Uterus (tissue), 2 donors: ENCODE measurements at regions not wholly inside any gene's neighbourhood (a gene's known extent, or its start where the extent isn't known, plus 50 kb on each side); places are given as distances from the start of the nearest gene placed in this dataset.

Source experiments
- CTCF ChIP-seq, 4 experiments: fragments of 200-600 bp in 2 of 4; fragments of 450-650 bp in 2 of 4; sonication (generic) in 2 of 4; IDR thresholded peaks; one replicate each; pipeline ENCODE4 v1.5.1; 2016 to 2019; ENCODE audit warnings: antibody characterized with exemption in 4 of 4, mild to moderate bottlenecking in 2 of 4, moderate library complexity in 1 of 4
- POLR2A ChIP-seq, 2 donors: fragments of 450-650 bp; IDR thresholded peaks; one replicate each; pipeline ENCODE4 v1.6.1; 2016; ENCODE audit warnings: antibody characterized with exemption in 2 of 2, mild to moderate bottlenecking in 1 of 2, moderate library complexity in 1 of 2

GRCh38 chr1:221557013-221557412 lies 184.9 kb downstream of the DUSP10 start:
- TF ChIP-seq POLR2A (IDR thresholded peaks at IDR 0.05) = no peak
- no peak for TF ChIP-seq CTCF (IDR thresholded peaks at IDR 0.05)
